Heart left ventricle (tissue), 16 donors: ENCODE measurements at regions not wholly inside any gene's neighbourhood (a gene's known extent, or its start where the extent isn't known, plus 50 kb on each side); places are given as distances from the start of the nearest gene placed in this dataset.

ENCODE experiments used
- ATAC-seq, 4 donors: fragments of 200-7000 bp; cut with Tn5 transposase; one replicate each; pipeline ENCODE4 v1.9.1; 2020 to 2022; ENCODE audit warnings: moderate library complexity in 4 of 4, mild to moderate bottlenecking in 3 of 4, moderate number of reproducible peaks in 1 of 4
- DNase-seq, 5 donors: peaks; one replicate each; pipeline ENCODE4 v3.0.0-alpha.2; 2020
- H3K27ac ChIP-seq, 12 donors: fragments of 200-600 bp; sonication (generic) in 4 of 12; one replicate each; pipeline versions ENCODE4 v1.5.0 to v1.8.0; 2016 to 2022; ENCODE audit warnings: mild to moderate bottlenecking in 2 of 12
- H3K27me3 ChIP-seq, 9 donors: fragments of 200-600 bp; sonication (generic) in 2 of 9; one replicate each; pipeline versions ENCODE4 v1.5.1 to v1.8.0; 2016 to 2022; ENCODE audit warnings: mild to moderate bottlenecking in 3 of 9
- H3K36me3 ChIP-seq, 9 donors: fragments of 200-600 bp; sonication (generic) in 2 of 9; one replicate each; pipeline versions ENCODE4 v1.5.0 to v1.8.0; 2018 to 2022; ENCODE audit warnings: mild to moderate bottlenecking in 2 of 9
- H3K4me1 ChIP-seq, 12 donors: fragments of 200-600 bp; sonication (generic) in 4 of 12; one replicate each; pipeline versions ENCODE4 v1.5.0 to v1.8.0; 2016 to 2022; ENCODE audit warnings: mild to moderate bottlenecking in 3 of 12
- H3K4me3 ChIP-seq, 12 donors: fragments of 200-600 bp; sonication (generic) in 4 of 12; one replicate each; pipeline versions ENCODE4 v1.5.0 to v1.8.0; 2017 to 2022; ENCODE audit warnings: mild to moderate bottlenecking in 9 of 12, moderate library complexity in 4 of 12
- H3K9me3 ChIP-seq, 12 donors: fragments of 200-600 bp; sonication (generic) in 4 of 12; one replicate each; pipeline versions ENCODE4 v1.5.0 to v1.8.0; 2016 to 2022; ENCODE audit warnings: mild to moderate bottlenecking in 1 of 12
- POLR2A ChIP-seq, 2 donors: fragments of 450-650 bp; IDR thresholded peaks; one replicate each; pipeline ENCODE4 v1.6.1; 2017; ENCODE audit warnings: antibody characterized with exemption in 2 of 2, mild to moderate bottlenecking in 2 of 2, moderate library complexity in 2 of 2
- WGBS, 4 donors: extraction: QIAGEN DNeasy Blood & Tissue Kit in 2 of 4; methylation state at CpG; one replicate each; pipeline versions ENCODE4 v1.1.5 to v1.1.7; 2013 to 2018; 5-methylcytosine and 5-hydroxymethylcytosine counted together
- intact Hi-C, 10 donors: fragments of 100-400 bp; cut with DNase I; formaldehyde crosslinking; loops; one replicate each; pipeline versions ENCODE4 v1.11.1 to v1.14.2; 2022
- TF ChIP-seq, protein P1 (sequence below), 12 donors: fragments of 200-600 bp; sonication (generic) in 4 of 12; IDR thresholded peaks; one replicate each; pipeline versions ENCODE4 v1.5.0 to v1.8.0; 2018 to 2022; ENCODE audit warnings: antibody characterized with exemption in 12 of 12, mild to moderate bottlenecking in 5 of 12
- donor health status: ischemic (EF 13 %, LVEDD 7.1; RV severe dilation, severe dysfunction).
- donor health status: healthy with polysubstance abuse.
- donor health status: DM: no; HTN: yes; CAD: no.
- donor health status: DM: no; HTN: no; CAD: no.
- donor health status: ischemic (EF 25% LVEDD 6.9; RV normal size, moderate dysfunction).
- donor health status: ischemic (EF 25% LVEDD 5.7; RV mildly dilated, moderate dysfunction).
- donor health status: healthy.
- donor health status: DM: yes; HTN: yes; CAD: no.
- donor health status: ischemic (EF 35%, LVEDD 5.7; RV mildly dilated, moderate dysfunction).
- donor health status: nonischemic (EF 11% LVEDD 7.7; RV severe dilation, severe dysfunction).
- donor health status: DM: yes; HTN: yes; CAD: no.
- donor health status: PGD.
- donor health status: ischemic (EF 29% LVEDD 5.4; RV normal size, mild dysfunction).
- donor health status: nonischemic (EF 23%, LVEDD 6.1; RV moderate dilation, normal function).

DNA sequence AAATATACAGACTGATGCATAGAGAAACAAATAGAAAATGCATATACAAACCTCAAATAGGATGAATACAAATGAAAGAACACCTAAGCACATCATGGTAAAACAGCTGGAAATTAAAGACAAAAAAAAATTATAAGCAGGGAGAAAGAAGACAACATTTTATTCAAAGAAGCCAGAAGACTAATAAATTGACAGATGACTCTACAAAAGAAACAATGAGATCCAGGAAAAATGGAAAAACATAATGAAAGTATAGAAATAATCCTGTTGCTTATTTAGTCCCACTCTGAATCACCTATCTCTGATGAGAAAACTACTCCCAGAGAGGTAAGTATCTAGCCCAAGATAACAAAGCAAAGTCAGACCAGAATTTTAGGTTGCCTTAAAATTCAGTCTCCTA, 143.4 kb downstream of the RBM43 start:
- intact Hi-C loops: no loop called here
- TF ChIP-seq POLR2A (IDR thresholded peaks at IDR 0.05): no peak
- TF ChIP-seq, protein P1, sequence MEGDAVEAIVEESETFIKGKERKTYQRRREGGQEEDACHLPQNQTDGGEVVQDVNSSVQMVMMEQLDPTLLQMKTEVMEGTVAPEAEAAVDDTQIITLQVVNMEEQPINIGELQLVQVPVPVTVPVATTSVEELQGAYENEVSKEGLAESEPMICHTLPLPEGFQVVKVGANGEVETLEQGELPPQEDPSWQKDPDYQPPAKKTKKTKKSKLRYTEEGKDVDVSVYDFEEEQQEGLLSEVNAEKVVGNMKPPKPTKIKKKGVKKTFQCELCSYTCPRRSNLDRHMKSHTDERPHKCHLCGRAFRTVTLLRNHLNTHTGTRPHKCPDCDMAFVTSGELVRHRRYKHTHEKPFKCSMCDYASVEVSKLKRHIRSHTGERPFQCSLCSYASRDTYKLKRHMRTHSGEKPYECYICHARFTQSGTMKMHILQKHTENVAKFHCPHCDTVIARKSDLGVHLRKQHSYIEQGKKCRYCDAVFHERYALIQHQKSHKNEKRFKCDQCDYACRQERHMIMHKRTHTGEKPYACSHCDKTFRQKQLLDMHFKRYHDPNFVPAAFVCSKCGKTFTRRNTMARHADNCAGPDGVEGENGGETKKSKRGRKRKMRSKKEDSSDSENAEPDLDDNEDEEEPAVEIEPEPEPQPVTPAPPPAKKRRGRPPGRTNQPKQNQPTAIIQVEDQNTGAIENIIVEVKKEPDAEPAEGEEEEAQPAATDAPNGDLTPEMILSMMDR (IDR thresholded peaks at IDR 0.05): no peak
- Histone ChIP-seq H3K4me3 (no peak overlapping the region), H3K27me3 (no peaks in the 10 kb centered on the region), H3K36me3 (no peaks in the 10 kb centered on the region), H3K27ac (no peak overlapping the region), H3K4me1 (no peaks in the 10 kb centered on the region), H3K9me3 (peaks cover 0 to 19% (median 2%) of the 10 kb centered on the region in 12 donors)
- DNase-seq (no peak), ATAC-seq (no peak)

GRCh38 chr2:151114874-151115273, 146.8 kb downstream of the RBM43 start:
- 71 to 85% (median 74%) methylated on average over 3 of the region's 3 CpGs for WGBS, 4 donors
- ATAC-seq (no peak), DNase-seq (no peak)
- Histone ChIP-seq H3K27me3 (no peaks in the 10 kb centered on the region), H3K9me3 (peaks cover 0 to 19% (median 2%) of the 10 kb centered on the region in 12 donors), H3K4me1 (no peaks in the 10 kb centered on the region), H3K36me3 (no peaks in the 10 kb centered on the region), H3K27ac (no peak overlapping the region), H3K4me3 (no peak overlapping the region)
- TF ChIP-seq, protein P1 (IDR thresholded peaks at IDR 0.05): no peak
- TF ChIP-seq POLR2A (IDR thresholded peaks at IDR 0.05): no peak
- intact Hi-C loops: no loop called here

- ATAC-seq (no peak), DNase-seq (no peak)
- H3K27me3 ChIP-seq: no peaks in the 10 kb centered on the region
- peaks cover 0 to 15% (median 3%) of the 10 kb centered on the region in 12 donors for H3K9me3 ChIP-seq
- H3K36me3 ChIP-seq: no peaks in the 10 kb centered on the region
- TF ChIP-seq, protein P1 (IDR thresholded peaks at IDR 0.05): no peak
- TF ChIP-seq POLR2A (IDR thresholded peaks at IDR 0.05): no peak
- 34 to 57% (median 46%) methylated on average over 3 of the region's 3 CpGs for WGBS, 4 donors
- intact Hi-C loops: no loop called here
- no peak overlapping the region for H3K4me3 ChIP-seq
- H3K27ac ChIP-seq: no peak overlapping the region
- no peaks in the 10 kb centered on the region for H3K4me1 ChIP-seq
These were observed 148.3 kb downstream of the RBM43 start for GRCh38 chr2:151113318-151113717.

DNA sequence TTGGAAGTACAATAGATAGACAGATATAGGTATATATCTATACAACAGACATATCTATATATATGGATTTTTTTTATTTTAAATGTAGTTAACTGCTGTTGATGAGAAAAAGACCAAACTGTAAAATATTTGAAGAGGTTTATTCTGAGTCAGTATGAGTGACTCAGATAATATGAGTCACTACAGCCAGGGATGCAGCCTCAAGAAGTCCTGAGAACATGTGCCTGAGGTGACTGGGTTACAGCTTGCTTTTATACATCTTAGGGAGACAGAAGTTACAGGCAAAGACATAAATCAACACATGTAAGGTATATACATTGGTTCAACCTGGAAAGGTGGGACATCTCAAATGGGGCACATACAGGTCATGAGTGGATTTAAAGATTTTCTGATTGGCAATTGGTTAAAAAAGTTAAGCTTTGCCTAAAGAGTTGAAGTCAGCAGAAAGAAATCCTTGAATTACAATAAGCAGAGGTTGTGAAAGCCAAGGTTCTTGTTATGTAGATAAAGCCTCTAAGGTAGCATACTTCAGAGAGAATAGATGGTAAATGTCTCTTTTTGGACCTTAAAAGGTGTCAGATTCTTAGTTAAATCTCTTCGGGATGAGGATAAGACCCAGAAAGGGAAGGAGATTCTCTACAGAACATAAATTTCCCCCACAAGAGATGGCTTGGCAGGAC, 149.9 kb downstream of the RBM43 start:
- TF ChIP-seq, protein P1 (IDR thresholded peaks at IDR 0.05): no peak
- H3K27ac ChIP-seq: no peak overlapping the region
- 16 to 40% (median 22%) methylated on average over 1 of the region's 1 CpG for WGBS, 4 donors
- no peak overlapping the region for H3K4me3 ChIP-seq
- peaks cover 0 to 7% (median 2%) of the 10 kb centered on the region in 12 donors for H3K9me3 ChIP-seq
- intact Hi-C loops: no loop called here
- ATAC-seq (no peak), DNase-seq (no peak)
- no peaks in the 10 kb centered on the region for H3K36me3 ChIP-seq
- no peaks in the 10 kb centered on the region for H3K27me3 ChIP-seq
- no peaks in the 10 kb centered on the region for H3K4me1 ChIP-seq
